Endometrium (tissue), 2 donors: ENCODE measurements at regions not wholly inside any gene's neighbourhood (a gene's known extent, or its start where the extent isn't known, plus 50 kb on each side); places are given as distances from the start of the nearest gene placed in this dataset.
"Not testable (repeated sequence)": the region's sequence is repeated elsewhere in the genome, so short reads cannot be mapped to it uniquely, and the experiment has no call there.

ENCODE experiments used
- FAIRE-seq: peaks from 2 replicates; lab custom pipeline; 2012; peaks lifted over from hg19 to GRCh38; lab: Jason Lieb, UNC
- donor health status: control.
- donor health status: control.

GRCh38 chr13:105847527-105848291, 687.8 kb downstream of the EFNB2 start:
- no peak for FAIRE-seq

GRCh38 chr13:105846923-105847322, 688.5 kb downstream of the EFNB2 start:
- FAIRE-seq = no peak

- FAIRE-seq = no peak
Measured at GRCh38 chr13:105841286-105841685, 694.2 kb downstream of the EFNB2 start.

GRCh38 chr13:105838231-105838630, 697.2 kb downstream of the EFNB2 start:
- FAIRE-seq = no peak

GRCh38 chr13:105837295-105837694, 698.2 kb downstream of the EFNB2 start:
- FAIRE-seq = not testable (repeated sequence)

GRCh38 chr13:105830821-105831220, 704.6 kb downstream of the EFNB2 start:
- no peak for FAIRE-seq

- no peak for FAIRE-seq
Measured at GRCh38 chr13:105827111-105827809, 708.2 kb downstream of the EFNB2 start.

GRCh38 chr13:105825071-105825470, 710.4 kb downstream of the EFNB2 start:
- no peak for FAIRE-seq

GRCh38 chr13:105821337-105821736, 714.1 kb downstream of the EFNB2 start:
- FAIRE-seq = no peak

- FAIRE-seq = no peak
Measured at GRCh38 chr13:105820415-105820814, 715.0 kb downstream of the EFNB2 start.

GRCh38 chr13:105817498-105817897, 718.0 kb downstream of the EFNB2 start:
- FAIRE-seq = no peak

- no peak for FAIRE-seq
Measured at GRCh38 chr13:105816994-105817393, 718.5 kb downstream of the EFNB2 start.

GRCh38 chr13:105814902-105815250, 720.6 kb downstream of the EFNB2 start:
- no peak for FAIRE-seq

- FAIRE-seq = no peak
Measured at GRCh38 chr13:105814219-105814901, 721.1 kb downstream of the EFNB2 start.

GRCh38 chr13:105806628-105806920, 728.9 kb downstream of the EFNB2 start:
- FAIRE-seq = no peak

- FAIRE-seq = no peak
Measured at GRCh38 chr13:105805892-105806627, 729.4 kb downstream of the EFNB2 start.

GRCh38 chr13:105804561-105805190, 730.8 kb downstream of the EFNB2 start:
- FAIRE-seq = no peak

- FAIRE-seq = no peak
Measured at GRCh38 chr13:105799155-105799554, 736.3 kb downstream of the EFNB2 start.

GRCh38 chr13:105798541-105798940, 736.9 kb downstream of the EFNB2 start:
- no peak for FAIRE-seq

GRCh38 chr13:105796081-105796480, 739.4 kb downstream of the EFNB2 start:
- FAIRE-seq = no peak

GRCh38 chr13:105790923-105791322, 744.5 kb downstream of the EFNB2 start:
- FAIRE-seq = no peak

GRCh38 chr13:105788530-105788929, 746.9 kb downstream of the EFNB2 start:
- FAIRE-seq = no peak
